Hematopoietic multipotent progenitor cell (in vitro differentiated cells): ENCODE measurements at regions not wholly inside any gene's neighbourhood (a gene's known extent, or its start where the extent isn't known, plus 50 kb on each side); places are given as distances from the start of the nearest gene placed in this dataset.

ENCODE experiments used
- DNase-seq, 3 donors: peaks; one replicate each; pipeline ENCODE4 v3.0.0-alpha.2; 2011 to 2015; ENCODE audit warnings: low read depth in 2 of 3, low spot score in 2 of 3

DNA sequence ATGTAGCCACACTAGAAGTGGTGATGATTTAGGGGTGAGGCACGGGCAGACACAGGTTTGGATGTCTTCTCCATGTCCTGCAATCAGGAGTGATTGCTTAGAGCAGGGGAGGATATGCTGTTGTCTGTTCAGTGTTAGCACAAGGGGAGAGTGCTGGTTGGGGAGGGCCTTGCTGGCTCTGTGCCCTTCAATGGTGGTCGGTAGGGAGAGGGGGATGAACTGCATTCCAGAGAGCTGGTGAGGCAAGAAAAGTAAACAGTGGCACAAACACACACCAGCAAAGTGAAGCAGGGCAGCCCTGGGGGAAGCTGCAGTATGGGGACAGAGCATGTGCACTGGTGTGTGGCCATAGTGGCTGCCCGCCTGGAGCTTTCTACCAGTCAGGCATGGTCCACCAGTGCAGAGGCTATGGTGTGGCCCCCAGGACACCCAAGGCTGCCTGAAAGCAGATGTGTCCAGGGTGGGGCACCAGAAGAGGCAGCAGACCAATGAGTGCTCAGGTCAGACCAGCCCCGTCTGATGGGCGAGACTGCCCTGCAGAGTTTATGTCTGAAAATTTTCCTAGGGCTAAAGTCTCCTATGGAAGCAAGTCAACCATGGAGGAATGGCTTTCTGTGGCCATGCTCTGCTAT is 1676.9 kb downstream of the PCDH9 start:
- no peak for DNase-seq

- no peak for DNase-seq
Observed at GRCh38 chr13:65551208-65551607, 1678.9 kb downstream of the PCDH9 start.

DNA sequence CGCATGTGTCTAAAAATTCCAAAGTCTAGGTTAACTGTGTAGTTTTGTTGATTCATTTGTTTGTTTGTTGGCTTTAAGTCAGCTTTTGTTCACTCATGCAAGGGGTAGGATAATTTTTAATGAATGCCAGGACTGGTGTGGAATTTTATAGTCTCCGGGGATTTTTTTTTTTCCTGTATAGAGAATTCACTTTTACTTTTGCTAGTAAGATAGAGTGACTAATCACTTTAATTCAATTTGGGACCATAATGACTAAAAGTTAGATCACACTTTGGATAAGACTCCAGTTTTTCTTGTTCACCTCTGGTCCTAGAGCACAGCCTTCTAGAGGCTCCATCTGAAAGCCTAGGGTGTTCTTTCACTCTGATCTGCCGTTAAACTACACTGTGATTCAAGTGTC is 1690.0 kb downstream of the PCDH9 start:
- no peak for DNase-seq

- no peak for DNase-seq
Observed at GRCh38 chr13:65535370-65535769, 1694.8 kb downstream of the PCDH9 start.

DNA sequence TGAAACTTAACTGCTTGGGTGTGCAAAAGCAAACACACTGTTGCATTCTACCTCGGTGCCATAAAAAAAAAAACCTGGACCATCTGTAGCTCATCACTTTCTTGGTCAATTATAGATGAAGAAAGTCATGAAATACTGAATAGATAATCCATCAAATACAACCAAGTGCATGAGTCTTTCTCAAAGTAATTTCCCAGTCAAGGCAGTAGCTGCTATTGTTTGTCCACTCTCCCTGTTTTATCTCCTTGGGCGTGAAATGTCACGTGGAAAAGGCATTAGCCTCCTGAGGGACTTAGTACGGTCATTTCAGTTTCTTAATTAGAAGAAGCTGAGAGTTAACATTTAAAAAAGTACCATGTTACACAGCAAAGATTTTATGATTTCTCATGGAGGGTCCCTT is 1697.9 kb downstream of the PCDH9 start:
- DNase-seq = no peak

DNA sequence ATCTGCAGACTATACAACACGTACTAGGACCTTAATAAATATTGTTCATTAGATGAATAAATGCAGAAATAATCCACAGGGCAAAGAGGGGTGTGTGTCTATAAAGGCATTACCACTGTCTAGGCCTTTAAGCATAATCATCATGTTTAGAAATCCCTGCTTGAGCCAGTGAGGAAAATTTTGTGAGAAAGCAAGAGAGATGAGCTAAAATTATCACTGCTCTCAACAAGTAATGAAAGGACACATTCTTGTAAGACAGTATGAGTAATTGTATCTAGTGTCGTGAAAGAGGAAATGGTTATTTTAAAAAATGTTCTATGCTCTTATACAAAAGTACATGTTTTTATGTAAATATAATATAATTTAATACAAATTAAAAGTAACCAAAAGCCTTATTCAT is 1699.4 kb downstream of the PCDH9 start:
- DNase-seq = no peak

GRCh38 chr13:65529541-65529940 is 1700.6 kb downstream of the PCDH9 start:
- no peak for DNase-seq

GRCh38 chr13:65508745-65509144 is 1721.4 kb downstream of the PCDH9 start:
- peak in 1 of 3 donors; percentile 1 for DNase-seq

DNA sequence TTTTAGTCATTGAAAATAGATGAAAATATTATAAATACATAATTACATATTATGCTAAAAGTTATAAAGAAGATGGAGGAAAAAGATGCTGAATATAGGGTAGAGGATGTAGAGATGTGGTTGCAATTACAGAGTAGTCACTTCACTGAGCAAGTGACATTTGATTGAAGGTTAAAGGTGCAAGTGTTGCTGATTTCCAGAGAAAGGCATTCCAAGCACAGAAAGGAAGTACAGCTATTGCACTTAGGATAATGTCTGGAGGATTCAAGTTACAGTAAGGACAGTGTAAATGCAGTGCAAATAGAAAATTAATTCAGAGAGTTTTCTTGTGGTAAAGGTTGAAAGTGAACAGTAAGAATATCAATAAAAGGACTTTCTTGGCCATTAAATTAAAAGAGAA is 1721.8 kb downstream of the PCDH9 start:
- DNase-seq = no peak

GRCh38 chr13:65505941-65506340 is 1724.2 kb downstream of the PCDH9 start:
- DNase-seq = no peak

GRCh38 chr13:65504213-65504612 is 1725.9 kb downstream of the PCDH9 start:
- no peak for DNase-seq

DNA sequence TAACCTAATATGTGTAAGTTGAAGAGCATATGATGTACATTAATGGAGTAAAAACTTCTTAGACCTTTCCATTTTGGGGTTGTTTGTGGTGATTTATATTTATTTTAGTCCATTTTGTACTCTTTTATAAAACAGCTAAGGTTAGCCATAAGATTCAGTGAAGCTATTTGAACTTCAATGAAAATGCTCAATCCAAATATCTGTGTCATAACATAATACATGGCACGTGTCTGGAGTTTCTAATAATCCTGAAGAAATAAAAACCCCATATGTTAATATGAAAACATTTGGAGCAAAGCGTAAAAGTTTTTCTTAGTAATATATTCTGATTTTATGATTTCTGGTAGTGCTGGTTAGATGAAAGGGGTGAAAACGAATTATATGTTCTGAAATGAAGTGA is 1729.7 kb downstream of the PCDH9 start:
- DNase-seq = no peak

GRCh38 chr13:65499256-65499655 is 1730.9 kb downstream of the PCDH9 start:
- no peak for DNase-seq

GRCh38 chr13:65497265-65497664 is 1732.9 kb downstream of the PCDH9 start:
- DNase-seq = no peak

GRCh38 chr13:65490725-65491124 is 1739.4 kb downstream of the PCDH9 start:
- DNase-seq = peak in 1 of 3 donors; percentile 29

DNA sequence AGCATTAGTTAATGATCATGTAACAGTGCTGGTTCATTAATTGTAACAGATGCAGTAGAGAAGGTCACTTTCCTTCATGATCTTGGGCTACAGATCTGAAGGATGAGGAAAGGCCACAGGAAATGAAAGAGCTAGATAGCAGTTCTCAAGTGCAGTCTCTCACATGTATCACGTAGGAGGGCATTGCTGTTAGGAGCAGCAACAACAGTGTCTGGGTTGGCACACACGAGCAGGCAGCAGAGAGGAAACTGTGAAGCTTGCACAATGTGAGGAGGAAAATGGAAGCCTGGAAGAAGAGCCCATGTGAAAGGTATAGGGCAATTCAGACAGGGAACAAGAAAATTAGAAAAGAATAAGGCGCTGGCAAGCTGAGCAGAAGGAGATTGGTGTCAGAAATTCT is 1741.5 kb downstream of the PCDH9 start:
- no peak for DNase-seq

- no peak for DNase-seq
Observed at GRCh38 chr13:65479692-65480091, 1750.4 kb downstream of the PCDH9 start.

DNA sequence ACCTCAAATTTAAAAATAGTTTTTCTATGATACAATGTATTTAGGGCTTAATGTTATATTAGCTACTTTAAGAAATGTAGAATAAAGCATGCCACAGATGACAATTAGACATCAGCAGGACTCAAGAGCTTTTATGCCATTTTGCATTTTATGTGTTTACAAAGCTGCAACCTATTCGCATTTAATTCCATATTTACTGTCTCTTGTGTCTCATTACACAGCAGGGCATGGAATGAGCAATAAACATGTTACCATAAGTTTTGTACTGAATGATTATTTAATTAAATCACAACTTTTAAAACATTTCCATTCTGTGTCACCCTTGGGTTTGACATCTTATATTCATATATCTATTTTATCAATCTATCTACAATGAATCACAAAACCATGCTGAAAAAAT is 1756.9 kb downstream of the PCDH9 start:
- DNase-seq = no peak

DNA sequence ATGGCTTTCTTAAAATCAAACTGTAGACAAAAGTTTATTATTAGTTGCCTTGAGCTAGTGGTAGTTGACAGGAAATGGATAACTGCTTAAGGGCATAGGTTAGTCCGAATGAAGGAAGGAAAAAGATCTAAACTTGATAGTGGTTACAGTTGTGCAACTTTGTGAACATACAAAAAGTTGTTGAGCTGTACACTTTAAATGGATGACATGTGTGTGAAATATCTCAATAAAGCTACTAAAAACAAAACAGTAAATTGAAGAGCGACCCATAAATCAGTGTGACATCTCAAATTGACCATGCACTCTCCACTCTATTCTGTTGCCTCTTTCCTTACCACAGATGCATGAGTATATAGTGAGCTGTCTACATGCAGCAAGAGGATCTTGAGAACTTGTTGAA is 1757.8 kb downstream of the PCDH9 start:
- DNase-seq = no peak

GRCh38 chr13:65470781-65471180 is 1759.4 kb downstream of the PCDH9 start:
- no peak for DNase-seq

GRCh38 chr13:65468628-65469027 is 1761.5 kb downstream of the PCDH9 start:
- DNase-seq = peak in 2 of 3 donors; percentile 46 to 81

- no peak for DNase-seq
Observed at GRCh38 chr13:65461590-65461989, 1768.5 kb downstream of the PCDH9 start.

DNA sequence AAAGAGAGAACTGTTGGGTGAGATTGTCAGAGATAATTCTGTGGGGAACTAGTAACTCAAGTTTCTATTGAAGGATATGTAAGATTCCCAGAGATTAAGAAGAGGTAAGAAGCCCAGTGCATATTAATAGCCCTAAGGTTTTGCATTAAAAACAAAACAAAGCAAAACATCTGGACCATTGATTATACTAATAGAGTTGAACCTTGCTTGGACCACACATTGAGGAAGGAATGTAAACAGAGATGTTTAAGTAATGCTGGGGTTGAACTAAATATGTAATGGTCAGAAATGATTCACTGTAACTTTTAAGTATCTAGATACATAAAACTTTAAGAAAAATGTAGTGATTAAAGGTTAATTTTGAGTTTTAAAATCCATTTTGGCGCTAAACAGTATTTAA is 1770.0 kb downstream of the PCDH9 start:
- DNase-seq = no peak
